Keratinocyte (primary cell): ENCODE measurements at regions not wholly inside any gene's neighbourhood (a gene's known extent, or its start where the extent isn't known, plus 50 kb on each side); places are given as distances from the start of the nearest gene placed in this dataset.

Source experiments
- DNase-seq: peaks from one replicate; pipeline ENCODE4 v3.0.0-alpha.2; 2011; ENCODE audit warnings: low read depth, missing footprints, low spot score
- FAIRE-seq: peaks from 2 replicates; lab custom pipeline; 2011; peaks lifted over from hg19 to GRCh38; lab: Jason Lieb, UNC
- H2AFZ ChIP-seq: 2 replicates; pipeline ENCODE4 v1.6.0; 2012; ENCODE audit warnings: low read length, control low read depth, inconsistent platforms; ENCODE audit not compliant: control insufficient read depth
- H3K27ac ChIP-seq: 2 replicates; pipeline ENCODE4 v1.5.1; 2011; ENCODE audit warnings: low read length; ENCODE audit not compliant: control insufficient read depth, insufficient read depth
- H3K27me3 ChIP-seq: 3 replicates; pipeline ENCODE4 v1.6.0; 2011; ENCODE audit warnings: low read length; ENCODE audit not compliant: control insufficient read depth, insufficient read depth; ENCODE audit errors: extremely low read depth
- H3K36me3 ChIP-seq, 2 experiments: 2 replicates in 1 of 2; 3 replicates in 1 of 2; pipeline ENCODE4 v1.5.1; 2011; ENCODE audit warnings: low read length in 2 of 2, mild to moderate bottlenecking in 1 of 2; ENCODE audit not compliant: control insufficient read depth in 2 of 2, insufficient read depth in 2 of 2; ENCODE audit errors: extremely low read depth in 1 of 2
- H3K4me1 ChIP-seq: 3 replicates; pipeline ENCODE4 v1.5.1; 2011; ENCODE audit warnings: low read length; ENCODE audit not compliant: control insufficient read depth, insufficient read depth; ENCODE audit errors: extremely low read depth
- H3K4me2 ChIP-seq: 3 replicates; pipeline ENCODE4 v1.6.0; 2011; ENCODE audit warnings: low read depth, low read length; ENCODE audit not compliant: control insufficient read depth, insufficient read depth; ENCODE audit errors: extremely low read depth
- H3K4me3 ChIP-seq, 3 experiments: fragments of 200-600 bp in 1 of 3; sonication (generic) in 1 of 3; 2 replicates in 2 of 3; 3 replicates in 1 of 3; pipeline ENCODE4 v1.5.1; 2011 to 2016; ENCODE audit warnings: low read length in 3 of 3, mild to moderate bottlenecking in 3 of 3, control low read depth in 2 of 3, inconsistent platforms in 1 of 3, low read depth in 1 of 3, mixed read lengths in 1 of 3, mixed run types in 1 of 3, moderate library complexity in 1 of 3; ENCODE audit not compliant: control insufficient read depth in 2 of 3, insufficient read depth in 2 of 3; ENCODE audit errors: extremely low read depth in 1 of 3
- H3K79me2 ChIP-seq: 2 replicates; pipeline ENCODE4 v1.6.0; 2012; ENCODE audit warnings: low read length; ENCODE audit not compliant: control insufficient read depth, insufficient read depth
- H3K9ac ChIP-seq: 3 replicates; pipeline ENCODE4 v1.6.0; 2011; ENCODE audit warnings: low read length; ENCODE audit not compliant: control insufficient read depth, insufficient read depth; ENCODE audit errors: extremely low read depth
- H3K9me1 ChIP-seq: 3 replicates; pipeline ENCODE4 v1.6.0; 2011; ENCODE audit warnings: low read length; ENCODE audit not compliant: control insufficient read depth, insufficient read depth; ENCODE audit errors: extremely low read depth
- H3K9me3 ChIP-seq: 2 replicates; pipeline ENCODE4 v1.5.1; 2012; ENCODE audit warnings: low read depth, low read length; ENCODE audit not compliant: control insufficient read depth
- H4K20me1 ChIP-seq: 3 replicates; pipeline ENCODE4 v1.6.0; 2011; ENCODE audit warnings: low read length; ENCODE audit not compliant: control insufficient read depth, insufficient read depth; ENCODE audit errors: extremely low read depth
- CTCF ChIP-seq, 3 experiments: IDR thresholded peaks in 1 of 3; conservative IDR thresholded peaks in 1 of 3; optimal IDR thresholded peaks in 1 of 3; 2 replicates in 2 of 3; 3 replicates in 1 of 3; pipeline versions ENCODE3 to v1.5.1; 2011; ENCODE audit warnings: low read length in 3 of 3, mild to moderate bottlenecking in 3 of 3, moderate library complexity in 2 of 3, control low read depth in 1 of 3, inconsistent platforms in 1 of 3; ENCODE audit not compliant: insufficient read depth in 2 of 3; ENCODE audit errors: extremely low read depth in 1 of 3
- EZH2 ChIP-seq: IDR thresholded peaks from one replicate; pipeline ENCODE4 v1.6.1; 2012; ENCODE audit warnings: inconsistent platforms, mild to moderate bottlenecking, low read length, moderate library complexity
- dilution Hi-C: fragments of 300-500 bp; cut with MboI; formaldehyde crosslinking; loops from one replicate; pipeline ENCODE4 v1.7.0; 2020; ENCODE audit warnings: low sequenced_read_pairs; ENCODE audit not compliant: extremely low pct_ligation_motif_present

DNA sequence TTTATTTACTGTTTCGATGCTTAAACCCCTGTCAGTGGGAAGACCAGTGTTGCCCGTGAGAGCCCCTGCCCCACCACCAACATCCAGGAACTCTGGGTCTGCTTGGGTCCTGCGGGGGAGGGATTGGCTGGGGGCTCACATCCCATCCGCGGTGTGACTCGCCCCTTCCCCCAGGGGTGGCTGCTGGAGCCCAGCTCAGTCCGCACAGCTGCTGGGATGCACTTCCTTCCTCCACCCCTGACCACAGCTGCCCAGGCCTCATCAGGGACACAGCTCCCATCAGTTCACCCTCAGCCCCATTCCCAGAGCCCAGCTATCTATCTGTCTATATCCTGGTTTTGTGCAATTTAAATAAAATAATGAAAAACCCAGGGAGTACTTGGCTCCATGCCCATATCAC, 54.5 kb downstream of the JAKMIP3 start:
- dilution Hi-C loops: no loop called here
- no peak for TF ChIP-seq EZH2
- TF ChIP-seq CTCF (optimal IDR thresholded peaks at IDR 0.05 in 1 of 3, IDR thresholded peaks at IDR 0.05 in 1 of 3, conservative IDR thresholded peaks at IDR 0.05 in 1 of 3; ENCODE audit: extremely low read depth in 1 of 3, insufficient read depth in 2 of 3, low read length in 3 of 3): no peak

GRCh38 chr10:132120734-132121510, 55.2 kb downstream of the JAKMIP3 start:
- Histone ChIP-seq H3K9ac (no peak overlapping the region), H3K36me3 (no peaks in the 10 kb centered on the region), H3K4me1 (no peaks in the 10 kb centered on the region), H4K20me1 (no peaks in the 10 kb centered on the region), H3K9me3 (no peaks in the 10 kb centered on the region), H3K4me3 (no peak overlapping the region), H3K4me2 (no peak overlapping the region), H3K79me2 (no peaks in the 10 kb centered on the region), H3K27ac (no peak overlapping the region), H2AFZ (no peak overlapping the region), H3K27me3 (peaks cover 8% of the 10 kb centered on the region), H3K9me1 (no peaks in the 10 kb centered on the region)
- DNase-seq (no peak), FAIRE-seq (no peak)
- TF ChIP-seq CTCF (optimal IDR thresholded peaks at IDR 0.05 in 1 of 3, IDR thresholded peaks at IDR 0.05 in 1 of 3, conservative IDR thresholded peaks at IDR 0.05 in 1 of 3; ENCODE audit: extremely low read depth in 1 of 3, insufficient read depth in 2 of 3, low read length in 3 of 3) (no peak), EZH2 (no peak)
- dilution Hi-C loops: no loop called here

More for the DNA sequence above, 54.5 kb downstream of the JAKMIP3 start:
- no peak for DNase-seq
- Histone ChIP-seq H4K20me1 (no peaks in the 10 kb centered on the region), H3K4me1 (no peaks in the 10 kb centered on the region), H3K27ac (no peak overlapping the region), H3K9ac (no peak overlapping the region), H3K4me3 (no peak overlapping the region), H3K27me3 (peaks cover 8% of the 10 kb centered on the region), H3K9me1 (no peaks in the 10 kb centered on the region), H3K36me3 (no peaks in the 10 kb centered on the region), H3K9me3 (no peaks in the 10 kb centered on the region), H3K79me2 (no peaks in the 10 kb centered on the region), H2AFZ (no peak overlapping the region), H3K4me2 (no peak overlapping the region)
- no peak for FAIRE-seq
